PC-3 (cell line): ENCODE measurements at regions not wholly inside any gene's neighbourhood (a gene's known extent, or its start where the extent isn't known, plus 50 kb on each side); places are given as distances from the start of the nearest gene placed in this dataset.

ENCODE experiments used
- ATAC-seq: fragments of 200-7000 bp; cut with Tn5 transposase; 2 replicates; pipeline ENCODE4 v1.9.1; 2020; ENCODE audit warnings: mild to moderate bottlenecking, moderate library complexity
- BruUV-seq: library from RNA; stranded (reverse); fragments of 400-500 nt; replicated peaks from 2 replicates; lab custom pipeline; 2021; lab: Mats Ljungman, UMichigan
- CTCF ChIA-PET: fragments of 300-600 bp; sonication (Branson Sonifier 250); formaldehyde crosslinking; loops from one replicate; lab custom pipeline; 2022; ENCODE audit warnings: antibody characterized with exemption; lab: Charles Lee
- POLR2A ChIA-PET: fragments of 300-600 bp; sonication (Branson Sonifier 250); formaldehyde crosslinking; loops from one replicate; lab custom pipeline; 2022; ENCODE audit warnings: antibody characterized with exemption; ENCODE audit not compliant: unreplicated experiment; lab: Charles Lee
- DNase-seq: peaks from one replicate; pipeline ENCODE4 v3.0.0-alpha.2; 2015
- H2AFZ ChIP-seq: fragments of 300-600 bp; sonication (generic); 2 replicates; pipeline ENCODE4 v1.6.0; 2016; ENCODE audit warnings: antibody characterized with exemption, low read length
- H3F3A ChIP-seq: fragments of 300-600 bp; sonication (generic); one replicate; pipeline ENCODE4 v1.6.0; 2017; ENCODE audit warnings: antibody characterized with exemption, low read length, control low read depth, mild to moderate bottlenecking; ENCODE audit not compliant: unreplicated experiment
- H3K27ac ChIP-seq: fragments of 300-600 bp; sonication (generic); 2 replicates; pipeline ENCODE4 v1.5.1; 2016; ENCODE audit warnings: mild to moderate bottlenecking, low read length
- H3K27me3 ChIP-seq: fragments of 300-600 bp; sonication (generic); 2 replicates; pipeline ENCODE4 v1.6.1; 2016; ENCODE audit warnings: low read length, mixed read lengths
- H3K36me3 ChIP-seq: fragments of 300-600 bp; sonication (generic); 2 replicates; pipeline ENCODE4 v1.6.1; 2016; ENCODE audit warnings: low read depth, mixed run types, low read length, mixed read lengths
- H3K4me1 ChIP-seq: fragments of 300-600 bp; sonication (generic); 2 replicates; pipeline ENCODE4 v1.5.1; 2016; ENCODE audit warnings: low read length; ENCODE audit not compliant: insufficient read depth
- H3K4me2 ChIP-seq: fragments of 300-600 bp; sonication (generic); 2 replicates; pipeline ENCODE4 v1.6.0; 2016; ENCODE audit warnings: low read length
- H3K4me3 ChIP-seq: fragments of 300-600 bp; sonication (generic); 2 replicates; pipeline ENCODE4 v1.5.1; 2016; ENCODE audit warnings: mild to moderate bottlenecking, low read length, mixed read lengths
- H3K79me2 ChIP-seq: fragments of 300-600 bp; sonication (generic); 2 replicates; pipeline ENCODE4 v1.6.1; 2017; ENCODE audit warnings: low read length, mixed read lengths
- H3K9ac ChIP-seq: fragments of 300-600 bp; sonication (generic); 2 replicates; pipeline ENCODE4 v1.6.0; 2016; ENCODE audit warnings: mild to moderate bottlenecking, low read length
- H3K9me2 ChIP-seq: fragments of 300-600 bp; sonication (generic); replicated peaks from 2 replicates; pipeline ENCODE4 v1.6.1; 2016; ENCODE audit warnings: mixed run types, low read length, mixed read lengths
- H3K9me3 ChIP-seq: fragments of 300-600 bp; sonication (generic); 2 replicates; pipeline ENCODE4 v1.6.1; 2016; ENCODE audit warnings: low read length, mixed read lengths
- H4K20me1 ChIP-seq: fragments of 300-600 bp; sonication (generic); 2 replicates; pipeline ENCODE4 v1.6.1; 2016; ENCODE audit warnings: low read length, mixed read lengths
- EZH2 ChIP-seq: fragments of 300-600 bp; sonication (generic); IDR thresholded peaks from one replicate; pipeline ENCODE4 v1.6.1; 2017; ENCODE audit warnings: antibody characterized with exemption, mild to moderate bottlenecking, low read length; ENCODE audit not compliant: unreplicated experiment
- EZH2phosphoT487 ChIP-seq: fragments of 300-600 bp; sonication (generic); IDR thresholded peaks from 2 replicates; pipeline ENCODE4 v1.6.1; 2018; ENCODE audit warnings: mild to moderate bottlenecking, antibody characterized with exemption, low read length, borderline replicate concordance
- intact Hi-C: fragments of 100-400 bp; cut with micrococcal nuclease; formaldehyde crosslinking; loops from 2 replicates; pipeline ENCODE4 v1.9.0; 2023
- TF ChIP-seq, protein P1 (sequence below): fragments of 300-600 bp; sonication (generic); conservative IDR thresholded peaks from 2 replicates; pipeline ENCODE4 v1.5.1; 2017; ENCODE audit warnings: antibody characterized with exemption, low read depth, mild to moderate bottlenecking, low read length

DNA sequence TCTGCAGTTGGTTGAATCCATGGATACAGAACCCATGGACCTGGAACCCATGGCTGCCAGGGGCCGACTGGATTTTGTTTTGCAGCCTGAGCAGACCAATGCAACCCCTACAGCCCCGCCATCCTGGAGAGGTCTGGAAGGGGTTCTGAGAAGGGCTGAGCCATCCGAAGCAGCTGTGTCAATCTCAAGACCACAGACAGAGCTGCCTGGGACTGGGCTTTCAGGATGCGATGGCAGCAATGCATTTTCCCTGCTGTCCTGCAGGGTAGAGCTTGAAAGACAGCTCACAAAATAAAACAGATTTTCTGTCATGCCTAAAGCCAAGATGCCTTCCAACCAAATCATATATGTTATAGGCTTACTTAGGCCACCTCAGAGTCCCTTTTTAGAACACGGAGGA, 125.8 kb upstream of the NXT1 start:
- H3K79me2 ChIP-seq, result no peaks in the 10 kb centered on the region
- TF ChIP-seq EZH2 (no peak), EZH2phosphoT487 (no peak)
- TF ChIP-seq, protein P1, sequence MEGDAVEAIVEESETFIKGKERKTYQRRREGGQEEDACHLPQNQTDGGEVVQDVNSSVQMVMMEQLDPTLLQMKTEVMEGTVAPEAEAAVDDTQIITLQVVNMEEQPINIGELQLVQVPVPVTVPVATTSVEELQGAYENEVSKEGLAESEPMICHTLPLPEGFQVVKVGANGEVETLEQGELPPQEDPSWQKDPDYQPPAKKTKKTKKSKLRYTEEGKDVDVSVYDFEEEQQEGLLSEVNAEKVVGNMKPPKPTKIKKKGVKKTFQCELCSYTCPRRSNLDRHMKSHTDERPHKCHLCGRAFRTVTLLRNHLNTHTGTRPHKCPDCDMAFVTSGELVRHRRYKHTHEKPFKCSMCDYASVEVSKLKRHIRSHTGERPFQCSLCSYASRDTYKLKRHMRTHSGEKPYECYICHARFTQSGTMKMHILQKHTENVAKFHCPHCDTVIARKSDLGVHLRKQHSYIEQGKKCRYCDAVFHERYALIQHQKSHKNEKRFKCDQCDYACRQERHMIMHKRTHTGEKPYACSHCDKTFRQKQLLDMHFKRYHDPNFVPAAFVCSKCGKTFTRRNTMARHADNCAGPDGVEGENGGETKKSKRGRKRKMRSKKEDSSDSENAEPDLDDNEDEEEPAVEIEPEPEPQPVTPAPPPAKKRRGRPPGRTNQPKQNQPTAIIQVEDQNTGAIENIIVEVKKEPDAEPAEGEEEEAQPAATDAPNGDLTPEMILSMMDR, result no peak
- no peak for DNase-seq
- H3K36me3 ChIP-seq, result no peaks in the 10 kb centered on the region
- no peaks in the 10 kb centered on the region for H3F3A ChIP-seq
- ChIA-PET POLR2A (no interaction called here), CTCF (no interaction called here)
- H3K27me3 ChIP-seq, result no peaks in the 10 kb centered on the region
- H3K9ac ChIP-seq, result no peak overlapping the region
- H3K9me2 ChIP-seq, result no peaks in the 10 kb centered on the region
- H4K20me1 ChIP-seq, result no peaks in the 10 kb centered on the region
- intact Hi-C loops, result no loop called here
- no peaks in the 10 kb centered on the region for H3K4me1 ChIP-seq
- no peaks in the 10 kb centered on the region for H3K9me3 ChIP-seq
- H3K4me3 ChIP-seq, result no peak overlapping the region
- no peak overlapping the region for H3K27ac ChIP-seq
- no peak overlapping the region for H2AFZ ChIP-seq
- H3K4me2 ChIP-seq, result no peak overlapping the region
- BruUV-seq, result no TSS peak
- ATAC-seq, result no peak

DNA sequence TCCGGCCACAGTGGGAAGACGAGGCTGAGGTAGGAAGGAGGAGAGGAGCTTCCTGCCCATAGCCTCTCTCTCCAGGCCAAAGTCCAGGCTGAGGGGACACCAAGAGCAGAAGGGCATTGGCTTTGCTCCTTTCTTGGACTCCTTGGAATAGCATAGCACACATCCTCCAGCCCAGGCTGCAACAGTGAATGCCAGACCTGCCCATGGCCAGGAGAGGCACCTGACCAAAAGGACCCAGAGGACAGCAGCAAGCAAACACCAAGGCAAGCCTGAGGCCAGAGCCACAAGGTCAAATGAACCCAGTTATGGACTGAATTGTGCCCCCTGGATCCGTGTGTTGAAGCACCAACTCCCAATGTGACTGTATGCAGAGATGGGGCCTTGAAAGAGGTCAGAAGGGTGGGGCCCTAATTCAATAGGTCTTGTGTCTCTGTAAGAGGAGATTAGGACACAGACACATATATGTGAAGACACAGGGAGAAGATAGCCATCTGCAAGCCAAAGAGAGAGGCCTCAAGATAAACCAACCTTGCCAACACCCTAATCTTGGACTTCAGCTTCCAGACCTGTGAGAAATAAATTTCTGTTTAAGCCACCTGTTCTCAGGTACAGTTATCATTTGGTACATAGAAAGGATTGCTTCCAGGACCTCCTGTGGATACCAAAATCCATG, 126.5 kb upstream of the NXT1 start:
- Histone ChIP-seq H3K9me3 (no peaks in the 10 kb centered on the region), H3K79me2 (no peaks in the 10 kb centered on the region), H3K36me3 (no peaks in the 10 kb centered on the region), H3K9ac (no peak overlapping the region), H2AFZ (no peak overlapping the region), H3K4me3 (no peak overlapping the region), H4K20me1 (no peaks in the 10 kb centered on the region), H3F3A (no peaks in the 10 kb centered on the region), H3K27ac (no peak overlapping the region), H3K9me2 (no peaks in the 10 kb centered on the region), H3K4me1 (no peaks in the 10 kb centered on the region), H3K27me3 (no peaks in the 10 kb centered on the region), H3K4me2 (no peak overlapping the region)
- ATAC-seq (no peak), DNase-seq (no peak)
- BruUV-seq, result no TSS peak
- CTCF ChIA-PET, result no interaction called here
- intact Hi-C loops, result no loop called here
- POLR2A ChIA-PET, result no interaction called here
- no peak for TF ChIP-seq EZH2
- TF ChIP-seq EZH2phosphoT487, result no peak
- TF ChIP-seq, protein P1, result no peak

DNA sequence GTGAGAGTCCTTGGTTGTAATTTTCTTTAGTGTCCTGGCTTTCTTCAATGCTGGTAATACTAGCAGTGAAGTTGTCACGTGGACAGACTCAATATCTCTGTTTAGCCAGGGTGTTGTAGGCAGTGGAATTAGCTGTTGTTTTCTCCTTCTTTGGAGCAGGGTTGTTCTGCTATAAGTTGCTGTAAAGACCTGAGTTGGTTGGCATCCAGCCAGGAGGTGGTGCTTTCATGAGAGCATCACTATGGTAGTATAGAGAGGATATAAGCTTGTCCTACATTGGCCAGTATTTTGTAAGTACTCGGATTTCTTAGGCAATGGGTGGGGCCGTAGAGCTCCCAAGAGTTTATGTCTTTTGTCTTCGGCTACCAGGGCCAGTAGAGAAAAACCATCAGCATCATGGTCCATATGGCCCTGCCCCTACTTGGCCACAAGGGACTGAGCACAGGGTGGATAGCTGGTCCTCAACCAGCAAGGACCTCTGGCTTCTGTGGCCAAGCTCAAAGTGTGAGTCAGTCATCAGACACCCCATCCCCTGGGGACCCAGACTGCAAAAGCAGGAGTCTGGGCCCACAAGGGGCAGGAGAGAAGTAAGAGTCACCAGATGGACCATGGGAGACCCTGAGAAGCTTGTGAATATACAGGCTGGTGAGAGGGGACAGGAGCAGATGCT, 127.9 kb upstream of the NXT1 start:
- Histone ChIP-seq H3F3A (no peaks in the 10 kb centered on the region), H4K20me1 (no peaks in the 10 kb centered on the region), H3K9me2 (no peaks in the 10 kb centered on the region), H3K9me3 (no peaks in the 10 kb centered on the region), H3K4me1 (no peaks in the 10 kb centered on the region), H3K4me3 (no peak overlapping the region), H3K27ac (no peak overlapping the region), H2AFZ (no peak overlapping the region), H3K4me2 (no peak overlapping the region), H3K9ac (no peak overlapping the region), H3K36me3 (no peaks in the 10 kb centered on the region), H3K79me2 (no peaks in the 10 kb centered on the region), H3K27me3 (no peaks in the 10 kb centered on the region)
- CTCF ChIA-PET, result no interaction called here
- intact Hi-C loops, result no loop called here
- DNase-seq (no peak), ATAC-seq (no peak)
- TF ChIP-seq EZH2phosphoT487 (no peak), EZH2 (no peak)
- TF ChIP-seq, protein P1, result no peak
- POLR2A ChIA-PET, result no interaction called here
- BruUV-seq, result no TSS peak
